ENCODE measurements at regions not wholly inside any gene's neighbourhood (a gene's known extent, or its start where the extent isn't known, plus 50 kb on each side); places are given as distances from the start of the nearest gene placed in this dataset.

- peak; percentile 85 for TF ChIP-seq HOMEZ (CRISPR knock-in tag; IDR thresholded peaks at IDR 0.05; ENCODE audit: low read depth)
- TF ChIP-seq FOXP1 (IDR thresholded peaks at IDR 0.05) = no peak
- peak; percentile 87 for TF ChIP-seq FOXP1 (CRISPR knock-in tag; IDR thresholded peaks at IDR 0.05)
- no peak for TF ChIP-seq ZNF557 (CRISPR knock-in tag; IDR thresholded peaks at IDR 0.05)
- TF ChIP-seq ZNF292 (CRISPR knock-in tag; IDR thresholded peaks at IDR 0.05; ENCODE audit: borderline replicate concordance, low read depth) = no peak
- TF ChIP-seq CENPX (CRISPR knock-in tag; IDR thresholded peaks at IDR 0.05) = no peak
- no peak for TF ChIP-seq CCAR2 (optimal IDR thresholded peaks at IDR 0.05; ENCODE audit: low read depth, low read length)
- no peak for TF ChIP-seq RFX1 (IDR thresholded peaks at IDR 0.05)
- no peak for TF ChIP-seq PRDM15 (CRISPR knock-in tag; IDR thresholded peaks at IDR 0.05)
- no peak for TF ChIP-seq CBX5 (CRISPR knock-in tag; IDR thresholded peaks at IDR 0.05; ENCODE audit: borderline replicate concordance)
- no peak for TF ChIP-seq ZNF512B (CRISPR knock-in tag; IDR thresholded peaks at IDR 0.05; ENCODE audit: borderline replicate concordance)
- TF ChIP-seq ELF3 (CRISPR knock-in tag; IDR thresholded peaks at IDR 0.05) = peak; percentile 84
- no peak for TF ChIP-seq ZNF30 (CRISPR knock-in tag; IDR thresholded peaks at IDR 0.05)
- no peak for TF ChIP-seq ZNF562 (CRISPR knock-in tag; IDR thresholded peaks at IDR 0.05; ENCODE audit: borderline replicate concordance)
- no peak for TF ChIP-seq HIC2 (CRISPR knock-in tag; IDR thresholded peaks at IDR 0.05; ENCODE audit: low read depth)
- TF ChIP-seq CREB1 (IDR thresholded peaks at IDR 0.05) = no peak
- peak; percentile 61 for TF ChIP-seq CREB1 (CRISPR knock-in tag; IDR thresholded peaks at IDR 0.05)
- TF ChIP-seq ZBTB1 (CRISPR knock-in tag; IDR thresholded peaks at IDR 0.05; ENCODE audit: borderline replicate concordance) = no peak
- TF ChIP-seq, protein P1, sequence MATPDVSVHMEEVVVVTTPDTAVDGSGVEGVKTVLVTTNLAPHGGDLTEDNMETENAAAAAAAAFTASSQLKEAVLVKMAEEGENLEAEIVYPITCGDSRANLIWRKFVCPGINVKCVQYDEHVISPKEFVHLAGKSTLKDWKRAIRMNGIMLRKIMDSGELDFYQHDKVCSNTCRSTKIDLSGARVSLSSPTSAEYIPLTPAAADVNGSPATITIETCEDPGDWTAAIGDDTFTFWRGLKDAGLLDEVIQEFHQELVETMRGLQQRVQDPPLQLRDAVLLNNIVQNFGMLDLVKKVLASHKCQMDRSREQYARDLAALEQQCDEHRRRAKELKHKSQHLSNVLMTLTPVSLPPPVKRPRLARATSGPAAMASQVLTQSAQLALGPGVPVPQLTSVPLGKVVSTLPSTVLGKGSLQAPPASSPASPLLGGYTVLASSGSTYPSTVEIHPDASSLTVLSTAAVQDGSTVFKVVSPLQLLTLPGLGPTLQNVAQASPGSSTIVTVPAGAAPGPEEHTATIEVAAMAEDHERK (CRISPR knock-in tag; IDR thresholded peaks at IDR 0.05; ENCODE audit: low read depth) = no peak
- no peak for TF ChIP-seq XBP1 (CRISPR knock-in tag; IDR thresholded peaks at IDR 0.05)
These were observed 55.1 kb upstream of the MAP4K3 start (continued) for GRCh38 chr2:39492095-39492590.
